ENCODE measurements at regions not wholly inside any gene's neighbourhood (a gene's known extent, or its start where the extent isn't known, plus 50 kb on each side); places are given as distances from the start of the nearest gene placed in this dataset.
A peak's percentile ranks its signal among the peaks of the same experiment; 100 is the strongest.
"Not testable (repeated sequence)": the region's sequence is repeated elsewhere in the genome, so short reads cannot be mapped to it uniquely, and the experiment has no call there.

- Mint-ChIP-seq H3K27ac (ENCODE audit: unreplicated experiment) (no peak overlapping the region), H3K27me3 (ENCODE audit: low read depth) (no peaks in the 10 kb centered on the region), H3K36me3 (ENCODE audit: low read depth) (no peaks in the 10 kb centered on the region), H3K4me3 (no peak overlapping the region), H3K4me1 (no peaks in the 10 kb centered on the region), H3K9me3 (peaks cover 3% of the 10 kb centered on the region)
- no peak for TF ChIP-seq CTCF (conservative IDR thresholded peaks at IDR 0.05)
- no peak for DNase-seq (ENCODE audit: low read depth, low spot score)
These were observed 890.6 kb downstream of the DNAJB9 start for GRCh38 chr7:109460296-109460695.

- no peak overlapping the region for H3K4me3 Mint-ChIP-seq
- no peak for DNase-seq (ENCODE audit: low read depth, low spot score)
- TF ChIP-seq CTCF (conservative IDR thresholded peaks at IDR 0.05): no peak
- H3K27me3 Mint-ChIP-seq (ENCODE audit: low read depth): no peaks in the 10 kb centered on the region
- H3K9me3 Mint-ChIP-seq: peaks cover 3% of the 10 kb centered on the region
- H3K4me1 Mint-ChIP-seq: peaks cover 3% of the 10 kb centered on the region
- H3K27ac Mint-ChIP-seq (ENCODE audit: unreplicated experiment): peak overlapping the region; percentile 5
- H3K36me3 Mint-ChIP-seq (ENCODE audit: low read depth): no peaks in the 10 kb centered on the region
These were observed 892.5 kb downstream of the DNAJB9 start for GRCh38 chr7:109462171-109462570.

GRCh38 chr7:109467729-109468128 is 898.1 kb downstream of the DNAJB9 start:
- not testable (repeated sequence) for H3K9me3 Mint-ChIP-seq; H3K36me3 Mint-ChIP-seq (ENCODE audit: low read depth); H3K27me3 Mint-ChIP-seq (ENCODE audit: low read depth); DNase-seq (ENCODE audit: low read depth, low spot score); H3K27ac Mint-ChIP-seq (ENCODE audit: unreplicated experiment); H3K4me1 Mint-ChIP-seq; H3K4me3 Mint-ChIP-seq

GRCh38 chr7:109473172-109473571 is 903.5 kb downstream of the DNAJB9 start:
- H3K27me3 Mint-ChIP-seq (ENCODE audit: low read depth): no peaks in the 10 kb centered on the region
- DNase-seq (ENCODE audit: low read depth, low spot score): no peak
- H3K27ac Mint-ChIP-seq (ENCODE audit: unreplicated experiment): no peak overlapping the region
- TF ChIP-seq CTCF (conservative IDR thresholded peaks at IDR 0.05): no peak
- no peaks in the 10 kb centered on the region for H3K4me1 Mint-ChIP-seq
- H3K36me3 Mint-ChIP-seq (ENCODE audit: low read depth): no peaks in the 10 kb centered on the region
- H3K4me3 Mint-ChIP-seq: no peak overlapping the region
- no peaks in the 10 kb centered on the region for H3K9me3 Mint-ChIP-seq

GRCh38 chr7:109476409-109476808 is 906.7 kb downstream of the DNAJB9 start:
- H3K36me3 Mint-ChIP-seq (ENCODE audit: low read depth): no peaks in the 10 kb centered on the region
- TF ChIP-seq CTCF (conservative IDR thresholded peaks at IDR 0.05): no peak

GRCh38 chr7:109479388-109479787 is 909.7 kb downstream of the DNAJB9 start:
- Mint-ChIP-seq H3K27ac (ENCODE audit: unreplicated experiment) (no peak overlapping the region), H3K4me3 (no peak overlapping the region), H3K9me3 (no peaks in the 10 kb centered on the region), H3K4me1 (no peaks in the 10 kb centered on the region), H3K36me3 (ENCODE audit: low read depth) (no peaks in the 10 kb centered on the region), H3K27me3 (ENCODE audit: low read depth) (no peaks in the 10 kb centered on the region)
- no peak for TF ChIP-seq CTCF (conservative IDR thresholded peaks at IDR 0.05)
- no peak for DNase-seq (ENCODE audit: low read depth, low spot score)

More at GRCh38 chr7:109476409-109476808, 906.7 kb downstream of the DNAJB9 start:
- Mint-ChIP-seq H3K9me3 (no peaks in the 10 kb centered on the region), H3K4me1 (no peaks in the 10 kb centered on the region), H3K27me3 (ENCODE audit: low read depth) (no peaks in the 10 kb centered on the region), H3K27ac (ENCODE audit: unreplicated experiment) (no peak overlapping the region), H3K4me3 (no peak overlapping the region)
- DNase-seq (ENCODE audit: low read depth, low spot score): no peak

- H3K9me3 Mint-ChIP-seq; H3K27ac Mint-ChIP-seq (ENCODE audit: unreplicated experiment); H3K36me3 Mint-ChIP-seq (ENCODE audit: low read depth); DNase-seq (ENCODE audit: low read depth, low spot score); H3K4me3 Mint-ChIP-seq; H3K4me1 Mint-ChIP-seq; H3K27me3 Mint-ChIP-seq (ENCODE audit: low read depth): not testable (repeated sequence)
These were observed 920.9 kb downstream of the DNAJB9 start for GRCh38 chr7:109490607-109491006.

All from neural crest cell (in vitro differentiated cells).